ENCODE measurements at regions not wholly inside any gene's neighbourhood (a gene's known extent, or its start where the extent isn't known, plus 50 kb on each side); places are given as distances from the start of the nearest gene placed in this dataset.

GRCh38 chr1:88149686-88150085 is 534.4 kb upstream of the PKN2 start:
- no peak for DNase-seq (ENCODE audit: low read depth)

GRCh38 chr1:88150330-88150729 is 533.7 kb upstream of the PKN2 start:
- DNase-seq (ENCODE audit: low read depth) = no peak

GRCh38 chr1:88163187-88163586 is 520.9 kb upstream of the PKN2 start:
- DNase-seq (ENCODE audit: low read depth) = no peak

DNA sequence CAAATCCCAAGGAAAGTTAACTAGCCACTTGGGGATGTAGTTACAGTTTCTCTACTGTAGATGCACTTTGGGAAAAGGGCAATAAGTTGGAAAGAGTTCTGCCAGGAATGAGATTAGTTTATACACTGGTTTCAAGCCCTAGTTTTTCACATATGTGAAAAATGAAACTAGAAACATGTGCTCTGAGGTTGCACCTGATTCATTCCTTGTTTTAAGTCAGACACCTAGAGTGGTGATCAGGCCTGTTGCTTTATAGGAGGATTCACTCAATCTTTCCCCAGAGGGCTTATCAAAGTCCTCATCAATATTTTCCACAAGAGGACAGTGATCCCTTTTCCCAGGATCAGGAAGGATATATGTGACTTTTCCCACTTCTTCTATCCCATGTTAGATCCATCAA is 515.9 kb upstream of the PKN2 start:
- DNase-seq (ENCODE audit: low read depth) = no peak

GRCh38 chr1:88169139-88169538 is 514.9 kb upstream of the PKN2 start:
- DNase-seq (ENCODE audit: low read depth) = no peak

DNA sequence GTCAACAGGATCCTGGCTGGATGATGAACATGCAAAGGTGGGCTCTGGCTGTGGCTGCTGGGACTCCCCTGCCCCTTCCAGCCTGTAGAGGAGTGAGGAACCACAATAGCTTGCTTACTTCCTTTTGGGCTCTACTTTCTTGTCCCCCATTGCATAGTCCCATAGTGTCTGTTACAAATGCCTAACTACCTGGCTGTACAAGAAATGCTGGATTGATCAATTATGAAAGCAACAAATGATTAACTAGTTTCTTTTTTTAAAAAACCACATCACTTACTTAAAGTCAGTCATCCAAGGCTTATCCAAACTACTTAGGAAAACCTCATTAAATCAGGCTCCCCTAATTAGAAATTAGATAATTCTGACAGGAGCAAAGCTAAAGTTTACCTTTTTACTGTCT is 514.1 kb upstream of the PKN2 start:
- DNase-seq (ENCODE audit: low read depth) = no peak

- no peak for DNase-seq (ENCODE audit: low read depth)
These were observed 508.9 kb upstream of the PKN2 start for GRCh38 chr1:88175120-88175630.

GRCh38 chr1:88175631-88176226 is 508.3 kb upstream of the PKN2 start:
- DNase-seq (ENCODE audit: low read depth) = no peak

DNA sequence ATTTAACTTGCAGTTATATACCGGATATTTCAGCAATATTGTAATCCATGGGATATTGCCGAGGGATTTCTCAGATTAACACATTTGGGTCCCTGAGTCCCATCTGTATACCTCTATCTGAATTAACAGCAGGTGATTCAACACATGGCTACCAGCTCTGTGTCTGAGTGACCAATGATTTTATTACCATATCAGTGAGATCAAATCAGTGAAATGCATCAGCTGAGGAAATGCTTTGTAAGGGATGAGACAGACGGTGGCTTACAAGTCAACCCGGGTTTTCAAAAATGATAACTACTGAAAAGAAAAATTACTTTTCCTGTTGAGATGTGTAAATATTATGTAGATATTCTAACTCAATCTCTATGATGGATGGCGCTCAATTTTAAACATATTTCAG is 504.1 kb upstream of the PKN2 start:
- DNase-seq (ENCODE audit: low read depth) = no peak

GRCh38 chr1:88180449-88181108 is 503.5 kb upstream of the PKN2 start:
- DNase-seq (ENCODE audit: low read depth) = peak; percentile 15

DNA sequence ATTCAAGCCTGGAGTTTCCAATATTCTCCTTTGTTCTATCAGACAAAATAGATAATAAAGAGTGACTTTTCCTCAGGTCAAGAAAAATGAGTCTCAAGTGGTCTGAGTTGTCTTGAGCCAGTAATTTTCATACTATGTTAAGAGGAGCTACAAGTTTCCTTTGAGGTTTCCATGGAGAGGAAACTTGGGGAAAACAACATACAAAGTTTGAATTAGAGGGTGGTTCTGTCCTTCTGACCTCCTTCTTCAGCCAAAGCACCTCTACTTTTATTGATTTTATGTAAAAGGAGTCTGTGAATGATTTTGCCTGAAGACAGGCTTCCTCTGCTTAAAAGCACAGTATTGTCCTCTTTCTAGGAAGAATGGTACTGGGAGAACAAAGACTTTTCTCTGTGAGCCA is 497.2 kb upstream of the PKN2 start:
- no peak for DNase-seq (ENCODE audit: low read depth)

GRCh38 chr1:88188038-88188437 is 496.0 kb upstream of the PKN2 start:
- DNase-seq (ENCODE audit: low read depth) = no peak

DNA sequence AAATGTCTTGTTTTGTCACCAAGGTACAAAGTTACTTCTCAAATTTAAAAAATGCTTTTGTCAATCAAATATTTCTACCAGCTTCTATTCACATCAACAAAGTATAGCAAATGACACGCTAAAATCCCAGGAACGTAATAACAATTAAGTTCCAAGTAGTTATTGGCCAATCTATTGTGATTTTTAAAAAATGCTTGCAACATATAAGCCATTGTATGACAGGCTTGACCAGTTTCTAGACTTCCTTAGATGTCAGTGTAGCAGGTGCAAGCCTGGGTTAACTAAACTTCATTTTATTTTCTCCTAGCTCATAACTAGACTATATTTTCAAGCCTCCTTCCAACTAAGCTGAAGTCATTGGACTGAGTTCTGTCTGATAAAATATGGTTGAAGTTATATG is 494.5 kb upstream of the PKN2 start:
- no peak for DNase-seq (ENCODE audit: low read depth)

DNA sequence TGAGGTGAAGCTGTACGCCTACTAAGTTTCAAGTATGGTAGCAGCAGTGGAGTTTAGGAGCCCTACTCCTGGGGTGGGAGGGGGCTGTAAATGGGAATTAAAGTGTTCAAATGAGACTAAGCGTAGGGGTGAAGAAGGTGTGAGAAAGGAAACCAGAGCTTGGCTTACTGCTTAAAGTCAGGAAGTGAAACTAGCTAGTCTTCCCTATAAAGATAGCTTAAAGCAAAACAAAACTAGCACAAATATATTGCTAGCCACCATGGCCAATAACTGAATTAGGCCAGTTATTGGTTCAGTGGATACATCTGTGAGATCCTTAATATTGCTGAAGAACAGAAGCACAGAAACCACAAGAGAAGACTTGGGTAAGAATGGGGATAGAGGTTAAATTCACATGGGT is 492.2 kb upstream of the PKN2 start:
- no peak for DNase-seq (ENCODE audit: low read depth)

DNA sequence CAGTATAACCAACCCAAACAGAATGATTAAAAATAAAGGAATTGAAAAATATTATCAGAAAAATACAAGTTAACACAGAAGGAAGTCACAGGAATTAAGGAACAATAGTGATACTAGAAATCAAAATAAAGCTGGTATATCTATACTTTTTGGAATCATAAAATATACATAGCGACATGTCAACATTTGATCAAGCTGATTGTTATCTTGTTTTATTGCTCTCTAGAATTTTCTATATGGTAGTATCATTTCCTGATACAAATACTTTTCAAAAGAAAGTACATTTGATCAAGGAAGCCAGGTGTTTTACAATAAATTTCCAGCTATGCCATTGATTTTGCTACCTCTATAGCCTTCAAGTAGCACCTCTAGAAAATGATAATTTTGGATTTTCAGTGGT is 489.5 kb upstream of the PKN2 start:
- DNase-seq (ENCODE audit: low read depth) = no peak

GRCh38 chr1:88200545-88200944 is 483.5 kb upstream of the PKN2 start:
- DNase-seq (ENCODE audit: low read depth) = no peak

GRCh38 chr1:88204111-88204510 is 480.0 kb upstream of the PKN2 start:
- no peak for DNase-seq (ENCODE audit: low read depth)

DNA sequence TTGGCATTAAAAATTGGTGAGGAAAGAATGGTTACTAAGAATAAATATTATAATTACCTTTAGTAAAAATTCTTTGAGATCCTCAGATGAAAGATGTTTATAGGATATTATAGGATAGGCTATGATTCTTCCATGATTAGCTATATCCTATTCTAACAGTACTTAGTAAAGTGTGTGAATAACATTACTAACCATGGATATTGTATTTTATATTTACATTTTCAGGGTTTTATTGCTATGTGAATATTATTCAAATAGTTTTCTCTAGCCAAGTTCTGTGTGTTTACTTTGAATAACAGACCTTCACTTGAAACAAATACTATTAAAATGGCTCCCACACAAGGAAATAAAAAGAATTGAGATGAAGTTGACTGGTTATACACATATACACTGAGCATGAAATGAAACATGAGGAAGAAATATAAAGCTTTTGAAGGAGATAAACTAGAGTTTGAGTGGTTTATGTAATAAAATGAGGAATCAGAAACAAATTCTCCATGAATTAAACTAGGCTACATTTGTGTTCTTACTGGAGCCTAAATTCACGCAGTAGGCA is 479.4 kb upstream of the PKN2 start:
- DNase-seq (ENCODE audit: low read depth) = no peak

GRCh38 chr1:88208389-88208788 is 475.7 kb upstream of the PKN2 start:
- no peak for DNase-seq (ENCODE audit: low read depth)

- no peak for DNase-seq (ENCODE audit: low read depth)
These were observed 473.8 kb upstream of the PKN2 start for GRCh38 chr1:88210103-88210787.

DNA sequence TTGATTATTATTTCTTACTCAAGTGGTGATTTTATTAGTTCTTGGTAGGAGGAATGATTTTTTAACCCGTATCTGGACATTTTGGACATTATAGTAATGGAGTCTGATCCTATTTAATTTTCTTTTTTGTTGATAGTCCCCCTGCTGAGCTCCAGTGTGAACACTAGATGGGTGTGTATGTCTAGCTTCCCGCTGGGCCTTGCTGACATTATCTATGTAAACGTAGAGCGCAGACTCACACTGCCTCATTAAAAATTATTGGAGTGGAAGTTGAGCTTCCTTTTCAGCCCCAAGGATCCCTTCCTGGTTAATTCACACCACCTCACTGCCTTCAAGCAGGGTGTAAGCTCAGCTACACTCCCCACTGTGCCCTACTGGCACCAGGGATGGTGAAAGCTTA is 467.6 kb upstream of the PKN2 start:
- DNase-seq (ENCODE audit: low read depth) = no peak

DNA sequence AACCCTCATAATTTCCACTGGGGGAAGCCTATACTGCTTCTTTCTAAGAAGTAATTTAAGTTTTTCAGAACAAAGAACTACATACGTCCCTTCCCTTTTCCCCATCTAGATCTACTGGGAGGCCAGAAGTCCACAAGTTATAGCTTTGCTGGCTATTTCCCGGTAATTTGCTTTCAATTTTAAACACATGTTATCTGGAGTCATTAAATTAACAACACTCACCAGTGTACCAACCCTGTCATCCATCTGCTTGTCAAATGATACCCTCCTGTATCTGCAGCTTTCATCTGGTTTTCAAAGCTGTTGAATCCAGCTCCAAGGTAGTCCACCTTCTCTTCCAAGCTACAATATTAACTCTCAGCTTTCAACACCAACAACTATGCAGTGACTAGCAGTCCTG is 466.7 kb upstream of the PKN2 start:
- no peak for DNase-seq (ENCODE audit: low read depth)

GRCh38 chr1:88219521-88219920 is 464.6 kb upstream of the PKN2 start:
- DNase-seq (ENCODE audit: low read depth) = no peak
